ENCODE measurements at regions not wholly inside any gene's neighbourhood (a gene's known extent, or its start where the extent isn't known, plus 50 kb on each side); places are given as distances from the start of the nearest gene placed in this dataset.
"Not testable (repeated sequence)": the region's sequence is repeated elsewhere in the genome, so short reads cannot be mapped to it uniquely, and the experiment has no call there.

- DNase-seq (ENCODE audit: low spot score), result no peak
Observed at GRCh38 chrX:138871739-138872138, 160.2 kb upstream of the FGF13 start.

DNA sequence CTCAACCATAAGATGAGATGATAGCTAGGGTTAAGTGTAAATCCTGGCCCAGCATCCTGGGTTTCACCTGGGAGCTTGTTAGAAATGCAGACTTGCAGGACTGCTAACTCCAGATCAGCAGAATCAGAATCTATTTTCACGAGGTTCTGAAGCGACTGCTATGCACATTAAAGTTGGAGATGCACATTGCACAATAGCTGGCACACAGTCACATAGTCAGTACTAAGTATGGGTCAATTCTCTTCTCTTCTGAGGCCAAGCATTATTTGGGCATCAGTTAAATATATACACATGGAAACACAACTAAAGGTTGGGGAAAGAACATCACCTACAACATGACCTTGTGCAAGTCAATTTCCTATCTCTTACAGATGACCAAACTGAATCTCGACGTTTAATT is 155.1 kb upstream of the FGF13 start:
- no peak for DNase-seq (ENCODE audit: low spot score)

DNA sequence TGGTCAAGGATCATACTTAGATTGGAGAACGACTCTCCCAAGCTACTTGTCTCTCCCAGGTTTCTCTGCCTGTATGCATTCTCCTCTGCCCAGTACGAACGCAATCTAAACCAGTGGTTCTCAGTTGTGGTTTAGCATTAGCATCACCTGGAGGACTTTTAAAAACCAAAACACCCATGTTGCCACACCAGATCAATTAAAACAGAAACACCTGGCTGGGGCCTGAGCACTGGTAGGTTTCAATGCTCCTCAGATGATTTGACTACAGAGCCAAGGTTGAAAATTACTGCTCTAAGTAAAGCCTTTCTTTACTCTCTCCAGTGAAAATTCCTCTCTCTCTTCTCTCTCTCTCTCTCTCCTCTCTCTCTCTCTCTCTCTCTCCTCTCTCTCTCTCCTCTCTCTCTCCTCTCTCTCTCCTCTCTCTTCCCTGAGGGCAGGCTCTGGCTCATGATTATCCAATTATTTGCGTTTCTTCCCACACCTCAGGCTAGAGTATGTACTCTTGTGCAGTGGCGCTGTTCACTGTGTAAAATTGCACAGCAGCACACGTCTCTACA is 153.7 kb upstream of the FGF13 start:
- no peak for DNase-seq (ENCODE audit: low spot score)

DNA sequence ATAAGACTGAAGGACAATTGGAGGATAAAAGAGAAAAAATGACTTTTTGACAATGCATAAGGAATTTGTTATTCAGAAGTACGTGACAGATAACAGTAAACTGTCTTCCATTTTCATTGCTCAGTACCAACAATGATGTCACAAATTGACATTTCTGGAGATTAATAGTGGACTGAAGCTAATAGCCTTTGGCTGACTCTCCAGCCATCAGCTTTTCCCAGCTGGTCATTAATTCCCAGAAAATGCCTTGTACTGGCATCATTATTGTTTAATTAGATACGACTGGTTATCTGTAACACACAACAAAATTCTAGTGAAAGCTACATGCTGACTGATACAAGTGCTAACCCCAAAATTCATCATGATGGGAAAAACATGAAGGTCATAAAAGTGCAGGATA is 147.9 kb upstream of the FGF13 start:
- DNase-seq (ENCODE audit: low spot score), result no peak

DNA sequence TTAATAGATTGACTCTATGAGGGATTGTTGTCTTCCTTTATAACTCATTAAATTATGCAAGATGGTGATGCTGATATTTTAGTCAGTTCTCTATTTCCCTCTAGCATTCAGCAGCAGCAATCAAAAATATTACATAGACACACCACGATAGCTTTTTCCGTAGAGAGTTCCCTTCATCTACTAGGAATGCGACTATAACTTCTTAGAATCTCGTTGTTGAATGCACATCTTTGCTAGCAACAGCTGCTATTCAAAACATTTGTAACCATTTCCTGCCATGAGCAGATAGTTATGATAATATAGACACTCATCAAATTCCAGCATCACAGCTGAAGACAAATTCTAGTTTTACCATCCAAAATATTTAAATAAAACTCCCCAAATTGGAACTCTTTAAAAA is 147.4 kb upstream of the FGF13 start:
- no peak for DNase-seq (ENCODE audit: low spot score)

GRCh38 chrX:138858438-138858837 is 146.9 kb upstream of the FGF13 start:
- no peak for DNase-seq (ENCODE audit: low spot score)

DNA sequence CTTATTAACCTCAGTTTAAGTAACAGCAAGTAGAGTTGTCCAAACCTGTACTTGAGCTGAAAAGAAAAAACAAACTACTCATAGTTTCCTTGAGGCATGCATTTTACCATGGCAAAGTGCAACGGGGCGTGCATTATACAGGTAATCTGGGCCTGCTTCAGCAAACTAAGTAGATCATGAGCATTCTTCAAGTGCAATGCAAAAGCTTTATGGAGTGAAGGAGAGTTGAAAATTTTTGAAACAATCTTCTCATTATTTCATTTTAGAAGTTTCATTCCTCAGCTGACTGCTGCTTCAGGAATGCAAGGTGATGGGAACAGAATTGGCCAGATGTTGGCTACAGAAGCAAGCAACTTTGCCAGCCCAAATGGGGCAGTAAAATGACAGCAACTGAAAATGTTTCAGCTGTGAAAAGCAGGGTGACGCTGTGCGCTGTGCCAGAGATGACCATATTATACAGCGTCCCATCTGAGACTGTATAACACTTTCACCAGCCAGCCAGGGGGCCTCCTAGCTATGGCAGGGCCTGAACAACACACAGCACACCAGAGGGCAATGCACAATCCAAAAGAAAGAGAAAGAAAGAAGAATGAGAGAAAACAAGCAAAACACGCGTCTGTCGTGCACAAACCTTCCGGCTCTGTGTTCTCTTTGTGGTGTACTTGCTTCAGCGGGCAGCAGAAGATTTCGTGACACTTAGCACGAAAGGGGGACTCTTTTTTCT is 145.5 kb upstream of the FGF13 start:
- DNase-seq (ENCODE audit: low spot score), result no peak

- no peak for DNase-seq (ENCODE audit: low spot score)
Observed at GRCh38 chrX:138853936-138854335, 142.4 kb upstream of the FGF13 start.

DNA sequence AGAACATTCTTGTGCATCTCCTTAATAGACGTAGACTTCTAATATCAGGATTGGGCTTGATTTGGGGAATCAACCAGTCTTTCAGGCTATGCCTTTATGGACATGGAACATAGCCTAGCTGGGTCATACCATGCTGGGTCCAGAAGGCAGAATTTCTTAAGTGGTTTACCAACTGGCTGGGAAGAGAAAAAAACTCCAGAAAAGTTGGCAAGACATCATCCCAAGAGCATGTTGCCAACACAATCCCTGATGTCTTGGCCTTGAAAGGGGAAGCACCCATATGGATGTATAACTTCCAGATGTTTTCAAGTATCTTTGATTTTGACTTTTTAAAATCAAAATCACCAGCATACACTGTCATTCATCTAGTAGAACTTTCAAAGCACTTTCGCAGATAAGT is 138.0 kb upstream of the FGF13 start:
- DNase-seq (ENCODE audit: low spot score), result no peak

- no peak for DNase-seq (ENCODE audit: low spot score)
Observed at GRCh38 chrX:138847930-138848329, 136.4 kb upstream of the FGF13 start.

DNA sequence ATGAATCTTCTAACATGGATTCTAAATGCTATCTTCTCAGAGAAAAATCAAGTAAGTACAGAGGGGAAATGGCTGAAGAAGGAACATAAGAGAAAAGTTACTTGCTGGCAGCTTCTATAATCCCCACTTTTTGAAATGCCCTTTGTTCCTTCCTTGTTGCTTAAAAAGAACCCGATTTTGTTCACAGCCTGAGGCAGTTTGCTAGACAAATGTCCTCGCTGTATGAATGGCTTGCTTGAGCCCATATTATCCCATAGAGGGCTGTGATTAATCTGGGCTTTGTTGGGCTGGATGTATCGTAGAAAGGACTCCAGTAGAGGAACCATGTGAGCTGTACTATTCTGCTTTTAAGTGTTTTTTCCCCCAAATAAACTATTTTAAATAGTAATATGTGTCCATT is 134.3 kb upstream of the FGF13 start:
- DNase-seq (ENCODE audit: low spot score), result no peak

DNA sequence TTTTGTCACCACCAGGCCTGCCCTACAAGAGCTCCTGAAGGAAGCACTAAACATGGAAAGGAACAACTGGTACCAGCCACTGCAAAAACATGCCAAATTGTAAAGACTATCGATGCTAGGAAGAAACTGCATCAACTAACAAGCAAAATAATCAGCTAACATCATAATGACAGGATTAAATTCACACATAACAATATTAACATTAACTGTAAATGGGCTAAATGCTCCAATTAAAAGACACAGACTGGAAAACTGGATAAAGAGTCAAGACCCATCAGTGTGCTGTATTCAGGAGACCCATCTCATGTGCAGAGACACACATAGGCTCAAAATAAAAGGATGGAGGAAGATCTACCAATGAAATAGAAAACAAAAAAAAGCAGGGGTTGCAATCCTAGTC is 95.9 kb upstream of the FGF13 start:
- not testable (repeated sequence) for DNase-seq (ENCODE audit: low spot score)

- DNase-seq (ENCODE audit: low spot score), result no peak
Observed at GRCh38 chrX:138794246-138794645, 82.7 kb upstream of the FGF13 start.

- no peak for DNase-seq (ENCODE audit: low spot score)
Observed at GRCh38 chrX:138791551-138791950, 80.0 kb upstream of the FGF13 start.

DNA sequence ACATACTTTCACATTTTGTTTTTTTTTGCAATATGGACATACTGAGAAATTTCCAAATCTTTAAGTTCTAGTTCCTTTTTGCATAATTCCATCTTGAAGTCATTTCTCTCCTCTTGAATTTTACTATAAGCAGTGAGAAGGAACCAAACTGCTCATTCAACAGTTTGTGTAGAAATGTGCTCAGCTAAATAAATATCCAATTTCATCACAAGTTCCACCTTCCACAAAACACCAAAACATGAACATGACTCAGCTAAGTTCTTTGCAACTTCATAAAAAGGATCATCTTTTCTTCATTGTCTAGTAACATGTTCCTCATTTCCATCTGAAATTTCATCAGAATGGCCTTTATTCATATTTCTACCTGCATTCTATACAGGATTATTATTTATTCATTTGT is 77.3 kb upstream of the FGF13 start:
- no peak for DNase-seq (ENCODE audit: low spot score)

GRCh38 chrX:138778576-138778909 is 67.0 kb upstream of the FGF13 start:
- not testable (repeated sequence) for DNase-seq (ENCODE audit: low spot score)

GRCh38 chrX:138777908-138778575 is 66.5 kb upstream of the FGF13 start:
- not testable (repeated sequence) for DNase-seq (ENCODE audit: low spot score)

DNA sequence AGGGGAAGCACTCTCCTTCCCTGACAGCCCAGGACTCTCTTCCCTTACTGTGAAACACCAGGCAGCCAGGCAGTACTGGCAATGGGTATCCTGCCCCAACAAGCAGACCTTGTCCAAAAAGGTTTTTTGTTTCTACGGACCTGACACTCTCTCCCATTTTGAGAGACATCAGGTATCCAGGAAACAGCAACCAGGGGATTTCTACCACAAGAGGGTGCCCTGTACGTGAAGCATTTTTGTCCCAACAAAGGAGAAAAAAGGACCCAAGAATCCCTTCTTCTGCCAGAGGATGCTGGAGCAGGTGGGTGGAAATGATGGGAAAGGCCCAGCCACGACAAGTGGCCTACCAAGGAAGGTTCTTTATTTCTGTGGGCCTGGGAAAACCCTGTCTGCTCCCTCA is 65.7 kb upstream of the FGF13 start:
- DNase-seq (ENCODE audit: low spot score), result no peak

DNA sequence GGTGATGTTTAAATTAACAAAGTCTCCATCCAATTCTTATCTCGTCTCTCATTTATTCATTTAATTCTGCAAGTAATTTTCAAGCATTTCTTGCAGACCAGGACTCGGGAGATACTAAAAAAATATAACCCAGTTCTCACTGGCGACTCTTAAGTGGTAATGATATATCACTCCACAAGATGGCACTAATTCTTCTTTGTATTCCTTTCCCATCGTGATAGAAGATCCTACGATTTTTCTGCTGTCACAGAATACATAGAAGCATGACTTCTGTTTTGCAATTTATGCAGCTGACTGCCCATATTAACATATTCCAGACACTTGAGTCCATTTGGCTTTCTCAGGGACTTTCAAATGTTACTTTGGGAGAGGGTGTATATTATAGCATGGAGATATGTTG is 64.0 kb upstream of the FGF13 start:
- no peak for DNase-seq (ENCODE audit: low spot score)

DNA sequence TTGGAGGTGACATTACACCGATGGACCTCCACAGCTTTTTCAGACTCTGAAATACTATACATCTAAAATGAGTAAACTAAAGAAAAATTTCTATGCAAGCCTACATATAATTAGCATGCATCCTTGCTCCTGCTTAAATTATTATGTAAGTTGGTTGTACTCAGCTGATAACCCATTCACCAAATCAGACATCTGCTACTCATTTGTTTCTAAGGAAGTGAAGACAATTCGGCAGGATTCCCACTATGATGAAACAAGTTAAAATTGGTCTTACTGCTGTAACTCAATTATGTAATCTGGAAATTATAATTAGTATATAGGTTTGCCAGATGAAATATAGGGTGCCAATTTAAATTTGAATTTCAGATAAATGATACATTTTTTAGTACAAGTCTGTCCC is 59.5 kb upstream of the FGF13 start:
- no peak for DNase-seq (ENCODE audit: low spot score)

DNA sequence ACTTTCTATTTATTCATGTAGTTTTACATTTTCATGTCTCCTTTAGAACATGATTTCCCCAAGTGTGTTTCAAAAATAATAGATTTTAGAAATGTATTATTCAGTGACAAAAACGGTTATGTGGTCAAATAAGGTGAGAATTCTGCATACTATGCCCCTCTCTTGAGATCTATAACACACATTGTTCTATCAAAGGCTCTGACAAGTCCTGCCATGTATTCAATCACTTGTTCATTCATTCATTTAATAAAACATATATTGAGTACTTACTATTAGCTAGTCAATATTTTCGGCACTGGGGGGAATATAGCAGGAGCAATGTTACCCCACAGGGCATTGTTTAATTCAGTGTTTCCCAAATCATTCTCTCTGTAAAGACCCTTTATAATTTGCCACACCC is 58.4 kb upstream of the FGF13 start:
- no peak for DNase-seq (ENCODE audit: low spot score)

GRCh38 chrX:138765051-138765450 is 53.5 kb upstream of the FGF13 start:
- DNase-seq (ENCODE audit: low spot score), result no peak

- no peak for DNase-seq (ENCODE audit: low spot score)
Observed at GRCh38 chrX:138763761-138764160, 52.2 kb upstream of the FGF13 start.

GRCh38 chrX:138761380-138761779 is 49.9 kb upstream of the FGF13 start:
- DNase-seq (ENCODE audit: low spot score), result no peak
